ENCODE measurements at regions not wholly inside any gene's neighbourhood (a gene's known extent, or its start where the extent isn't known, plus 50 kb on each side); places are given as distances from the start of the nearest gene placed in this dataset.

DNA sequence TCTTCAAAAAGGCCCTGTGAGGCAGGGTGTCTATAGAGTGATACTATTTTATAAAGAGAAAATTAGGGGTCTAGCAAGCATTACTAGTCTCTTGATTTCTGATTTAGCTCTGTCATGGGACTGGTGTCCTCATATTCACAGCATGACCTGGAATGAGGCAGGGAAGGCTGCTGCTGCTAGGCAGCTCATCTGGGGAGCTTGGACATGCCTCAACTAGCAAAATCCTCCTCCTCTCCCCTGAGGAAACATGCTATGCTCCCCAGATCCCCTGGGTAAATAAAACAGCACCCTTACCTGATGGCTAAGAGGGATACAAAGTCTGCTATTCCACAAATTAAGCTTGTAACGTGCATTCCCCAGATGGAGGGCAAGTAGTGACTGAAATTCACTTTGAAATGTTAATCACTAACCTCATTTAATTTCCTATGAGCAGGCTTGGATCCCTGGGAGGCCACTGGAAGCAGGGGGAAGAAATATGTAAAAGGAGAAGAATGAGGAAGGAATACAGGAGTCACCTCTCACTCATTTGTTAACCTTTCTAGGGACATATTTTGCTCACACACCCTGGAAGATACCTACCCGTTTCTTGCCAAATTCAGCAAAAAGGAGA is 709.4 kb downstream of the SQOR start:
- TF ChIP-seq, protein P1, sequence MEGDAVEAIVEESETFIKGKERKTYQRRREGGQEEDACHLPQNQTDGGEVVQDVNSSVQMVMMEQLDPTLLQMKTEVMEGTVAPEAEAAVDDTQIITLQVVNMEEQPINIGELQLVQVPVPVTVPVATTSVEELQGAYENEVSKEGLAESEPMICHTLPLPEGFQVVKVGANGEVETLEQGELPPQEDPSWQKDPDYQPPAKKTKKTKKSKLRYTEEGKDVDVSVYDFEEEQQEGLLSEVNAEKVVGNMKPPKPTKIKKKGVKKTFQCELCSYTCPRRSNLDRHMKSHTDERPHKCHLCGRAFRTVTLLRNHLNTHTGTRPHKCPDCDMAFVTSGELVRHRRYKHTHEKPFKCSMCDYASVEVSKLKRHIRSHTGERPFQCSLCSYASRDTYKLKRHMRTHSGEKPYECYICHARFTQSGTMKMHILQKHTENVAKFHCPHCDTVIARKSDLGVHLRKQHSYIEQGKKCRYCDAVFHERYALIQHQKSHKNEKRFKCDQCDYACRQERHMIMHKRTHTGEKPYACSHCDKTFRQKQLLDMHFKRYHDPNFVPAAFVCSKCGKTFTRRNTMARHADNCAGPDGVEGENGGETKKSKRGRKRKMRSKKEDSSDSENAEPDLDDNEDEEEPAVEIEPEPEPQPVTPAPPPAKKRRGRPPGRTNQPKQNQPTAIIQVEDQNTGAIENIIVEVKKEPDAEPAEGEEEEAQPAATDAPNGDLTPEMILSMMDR (conservative IDR thresholded peaks at IDR 0.05; ENCODE audit: low read depth, low read length): no peak
- no peak for TF ChIP-seq EZH2 (IDR thresholded peaks at IDR 0.05; ENCODE audit: borderline replicate concordance, low read depth, low read length, poor library complexity, severe bottlenecking)
